Heart left ventricle (tissue), 13 donors: ENCODE measurements at regions not wholly inside any gene's neighbourhood (a gene's known extent, or its start where the extent isn't known, plus 50 kb on each side); places are given as distances from the start of the nearest gene placed in this dataset.

Experiments used
- POLR2A ChIP-seq, 2 donors: fragments of 450-650 bp; IDR thresholded peaks; one replicate each; pipeline ENCODE4 v1.6.1; 2017; ENCODE audit warnings: antibody characterized with exemption in 2 of 2, mild to moderate bottlenecking in 2 of 2, moderate library complexity in 2 of 2
- TF ChIP-seq, protein P1 (sequence below), 12 donors: fragments of 200-600 bp; sonication (generic) in 4 of 12; IDR thresholded peaks; one replicate each; pipeline versions ENCODE4 v1.5.0 to v1.8.0; 2018 to 2022; ENCODE audit warnings: antibody characterized with exemption in 12 of 12, mild to moderate bottlenecking in 5 of 12
- donor health status: ischemic (EF 13 %, LVEDD 7.1; RV severe dilation, severe dysfunction).
- donor health status: DM: no; HTN: yes; CAD: no.
- donor health status: DM: no; HTN: no; CAD: no.
- donor health status: ischemic (EF 25% LVEDD 6.9; RV normal size, moderate dysfunction).
- donor health status: ischemic (EF 25% LVEDD 5.7; RV mildly dilated, moderate dysfunction).
- donor health status: ischemic (EF 35%, LVEDD 5.7; RV mildly dilated, moderate dysfunction).
- donor health status: nonischemic (EF 11% LVEDD 7.7; RV severe dilation, severe dysfunction).
- donor health status: DM: yes; HTN: yes; CAD: no.
- donor health status: PGD.
- donor health status: ischemic (EF 29% LVEDD 5.4; RV normal size, mild dysfunction).
- donor health status: nonischemic (EF 23%, LVEDD 6.1; RV moderate dilation, normal function).

DNA sequence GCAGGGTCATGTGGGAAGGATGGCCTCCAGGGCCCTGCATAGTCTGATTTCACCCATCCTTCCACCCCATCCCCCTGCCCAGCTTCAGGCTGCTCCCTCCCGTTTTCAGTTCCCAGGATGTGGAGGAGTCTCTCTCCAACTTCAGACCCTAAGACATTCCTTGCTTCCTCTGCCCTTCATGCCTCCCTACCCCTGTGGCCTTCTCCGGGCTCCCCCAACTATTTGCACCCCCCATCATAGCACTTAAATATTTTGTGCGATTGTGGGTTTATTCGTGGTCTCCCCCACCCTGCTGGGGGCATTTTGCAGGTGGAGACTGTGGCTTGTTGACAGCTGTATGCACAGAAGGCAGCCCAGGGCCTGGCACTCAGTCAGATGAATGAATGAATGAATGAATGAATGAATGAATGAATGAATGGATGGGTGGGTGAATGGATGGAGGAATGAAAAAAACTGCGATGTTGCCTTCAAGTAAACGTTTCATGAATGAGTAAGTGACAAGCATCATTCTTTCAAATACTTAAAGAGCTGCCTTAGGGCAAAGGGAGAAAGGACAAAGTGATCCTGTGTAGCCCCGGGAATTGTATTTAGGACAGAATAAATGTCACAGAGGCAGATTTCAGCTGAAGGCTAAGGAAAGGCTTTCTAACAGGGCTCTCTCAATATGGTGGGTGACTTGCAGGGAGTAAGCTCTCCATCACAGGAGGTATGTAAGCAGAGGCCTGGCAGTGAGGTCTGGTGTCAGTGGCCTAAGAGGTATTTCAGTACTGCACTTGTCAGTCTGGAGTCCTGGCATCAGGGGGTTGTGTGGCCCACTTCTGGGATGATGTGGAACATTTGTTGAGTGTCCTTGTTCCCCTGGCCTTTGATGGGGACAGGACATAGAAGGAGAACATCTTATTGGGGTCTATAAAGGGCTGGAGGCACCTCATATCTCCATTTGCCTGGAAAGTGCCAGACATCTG is 156.4 kb downstream of the PTPRU start:
- TF ChIP-seq, protein P1, sequence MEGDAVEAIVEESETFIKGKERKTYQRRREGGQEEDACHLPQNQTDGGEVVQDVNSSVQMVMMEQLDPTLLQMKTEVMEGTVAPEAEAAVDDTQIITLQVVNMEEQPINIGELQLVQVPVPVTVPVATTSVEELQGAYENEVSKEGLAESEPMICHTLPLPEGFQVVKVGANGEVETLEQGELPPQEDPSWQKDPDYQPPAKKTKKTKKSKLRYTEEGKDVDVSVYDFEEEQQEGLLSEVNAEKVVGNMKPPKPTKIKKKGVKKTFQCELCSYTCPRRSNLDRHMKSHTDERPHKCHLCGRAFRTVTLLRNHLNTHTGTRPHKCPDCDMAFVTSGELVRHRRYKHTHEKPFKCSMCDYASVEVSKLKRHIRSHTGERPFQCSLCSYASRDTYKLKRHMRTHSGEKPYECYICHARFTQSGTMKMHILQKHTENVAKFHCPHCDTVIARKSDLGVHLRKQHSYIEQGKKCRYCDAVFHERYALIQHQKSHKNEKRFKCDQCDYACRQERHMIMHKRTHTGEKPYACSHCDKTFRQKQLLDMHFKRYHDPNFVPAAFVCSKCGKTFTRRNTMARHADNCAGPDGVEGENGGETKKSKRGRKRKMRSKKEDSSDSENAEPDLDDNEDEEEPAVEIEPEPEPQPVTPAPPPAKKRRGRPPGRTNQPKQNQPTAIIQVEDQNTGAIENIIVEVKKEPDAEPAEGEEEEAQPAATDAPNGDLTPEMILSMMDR (IDR thresholded peaks at IDR 0.05): no peak
- TF ChIP-seq POLR2A (IDR thresholded peaks at IDR 0.05): no peak
